ENCODE measurements at regions not wholly inside any gene's neighbourhood (a gene's known extent, or its start where the extent isn't known, plus 50 kb on each side); places are given as distances from the start of the nearest gene placed in this dataset.

DNA sequence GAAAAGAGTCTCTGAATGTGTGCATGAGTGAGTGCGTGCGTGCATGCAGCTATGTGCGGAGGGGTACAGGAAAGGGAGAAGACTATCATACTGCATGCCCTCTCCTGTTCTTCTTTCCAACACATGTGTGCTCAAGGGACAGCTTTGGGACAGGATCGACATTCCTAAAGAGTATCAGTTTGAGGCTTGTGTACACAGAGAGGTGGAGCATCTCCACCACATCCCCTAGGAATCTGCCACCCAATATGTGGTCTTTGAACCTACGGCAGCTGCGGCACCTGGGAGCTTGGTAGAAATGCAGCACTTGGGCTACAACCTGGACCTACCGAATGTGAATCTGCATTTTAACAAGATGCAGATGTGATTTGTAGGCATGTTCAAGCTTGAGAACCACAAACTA is 132.3 kb upstream of the GLRA1 start:
- TF ChIP-seq POLR2A (IDR thresholded peaks at IDR 0.05): no peak
- TF ChIP-seq EP300 (IDR thresholded peaks at IDR 0.05): no peak
- TF ChIP-seq, protein P1, sequence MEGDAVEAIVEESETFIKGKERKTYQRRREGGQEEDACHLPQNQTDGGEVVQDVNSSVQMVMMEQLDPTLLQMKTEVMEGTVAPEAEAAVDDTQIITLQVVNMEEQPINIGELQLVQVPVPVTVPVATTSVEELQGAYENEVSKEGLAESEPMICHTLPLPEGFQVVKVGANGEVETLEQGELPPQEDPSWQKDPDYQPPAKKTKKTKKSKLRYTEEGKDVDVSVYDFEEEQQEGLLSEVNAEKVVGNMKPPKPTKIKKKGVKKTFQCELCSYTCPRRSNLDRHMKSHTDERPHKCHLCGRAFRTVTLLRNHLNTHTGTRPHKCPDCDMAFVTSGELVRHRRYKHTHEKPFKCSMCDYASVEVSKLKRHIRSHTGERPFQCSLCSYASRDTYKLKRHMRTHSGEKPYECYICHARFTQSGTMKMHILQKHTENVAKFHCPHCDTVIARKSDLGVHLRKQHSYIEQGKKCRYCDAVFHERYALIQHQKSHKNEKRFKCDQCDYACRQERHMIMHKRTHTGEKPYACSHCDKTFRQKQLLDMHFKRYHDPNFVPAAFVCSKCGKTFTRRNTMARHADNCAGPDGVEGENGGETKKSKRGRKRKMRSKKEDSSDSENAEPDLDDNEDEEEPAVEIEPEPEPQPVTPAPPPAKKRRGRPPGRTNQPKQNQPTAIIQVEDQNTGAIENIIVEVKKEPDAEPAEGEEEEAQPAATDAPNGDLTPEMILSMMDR (IDR thresholded peaks at IDR 0.05): no peak

All from gastroesophageal sphincter (tissue), 3 donors.